ENCODE measurements at regions not wholly inside any gene's neighbourhood (a gene's known extent, or its start where the extent isn't known, plus 50 kb on each side); places are given as distances from the start of the nearest gene placed in this dataset.

- Histone ChIP-seq H3K36me3 (no peaks in the 10 kb centered on the region), H3K4me3 (no peak overlapping the region), H3K4me1 (no peaks in the 10 kb centered on the region), H3K9me3 (no peaks in the 10 kb centered on the region), H3K27me3 (no peaks in the 10 kb centered on the region), H3K27ac (no peak overlapping the region)
- TF ChIP-seq, protein P1, sequence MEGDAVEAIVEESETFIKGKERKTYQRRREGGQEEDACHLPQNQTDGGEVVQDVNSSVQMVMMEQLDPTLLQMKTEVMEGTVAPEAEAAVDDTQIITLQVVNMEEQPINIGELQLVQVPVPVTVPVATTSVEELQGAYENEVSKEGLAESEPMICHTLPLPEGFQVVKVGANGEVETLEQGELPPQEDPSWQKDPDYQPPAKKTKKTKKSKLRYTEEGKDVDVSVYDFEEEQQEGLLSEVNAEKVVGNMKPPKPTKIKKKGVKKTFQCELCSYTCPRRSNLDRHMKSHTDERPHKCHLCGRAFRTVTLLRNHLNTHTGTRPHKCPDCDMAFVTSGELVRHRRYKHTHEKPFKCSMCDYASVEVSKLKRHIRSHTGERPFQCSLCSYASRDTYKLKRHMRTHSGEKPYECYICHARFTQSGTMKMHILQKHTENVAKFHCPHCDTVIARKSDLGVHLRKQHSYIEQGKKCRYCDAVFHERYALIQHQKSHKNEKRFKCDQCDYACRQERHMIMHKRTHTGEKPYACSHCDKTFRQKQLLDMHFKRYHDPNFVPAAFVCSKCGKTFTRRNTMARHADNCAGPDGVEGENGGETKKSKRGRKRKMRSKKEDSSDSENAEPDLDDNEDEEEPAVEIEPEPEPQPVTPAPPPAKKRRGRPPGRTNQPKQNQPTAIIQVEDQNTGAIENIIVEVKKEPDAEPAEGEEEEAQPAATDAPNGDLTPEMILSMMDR (IDR thresholded peaks at IDR 0.05) = no peak
- no peak for TF ChIP-seq POLR2A (IDR thresholded peaks at IDR 0.05)
- DNase-seq = no peak
- intact Hi-C loops (cut with DNase I; ENCODE audit: low total_unique reads) = no loop called here
These were observed 346.3 kb downstream of the CTTN start for GRCh38 chr11:70744396-70745185.

DNA sequence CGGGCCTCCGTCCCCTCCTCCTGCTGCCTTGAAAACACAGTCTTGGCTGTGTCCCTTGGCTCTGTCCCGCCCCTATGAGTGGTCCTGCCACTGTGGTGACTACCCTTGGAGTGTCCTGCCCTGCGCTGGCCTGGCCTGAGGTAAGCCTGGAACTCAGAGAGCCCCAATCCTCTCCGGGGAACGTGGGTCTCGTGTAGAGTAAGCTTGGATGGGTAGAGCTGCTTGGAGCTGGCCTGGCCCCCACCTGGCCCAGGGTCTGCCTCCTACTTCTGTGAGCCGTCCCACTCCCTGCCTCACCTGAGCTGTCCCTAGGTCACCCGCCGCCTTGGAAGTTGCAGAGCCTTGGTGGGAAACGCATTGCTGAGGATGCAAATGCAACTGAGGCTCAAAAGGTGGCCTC lies 347.1 kb downstream of the CTTN start:
- Histone ChIP-seq H3K4me1 (no peaks in the 10 kb centered on the region), H3K4me3 (no peak overlapping the region), H3K9me3 (peaks cover 0 to under 1% of the 10 kb centered on the region in 2 donors), H3K27ac (no peak overlapping the region), H3K27me3 (no peaks in the 10 kb centered on the region), H3K36me3 (no peaks in the 10 kb centered on the region)
- intact Hi-C loops (cut with DNase I; ENCODE audit: low total_unique reads) = no loop called here
- no peak for DNase-seq
- TF ChIP-seq, protein P1 (IDR thresholded peaks at IDR 0.05) = no peak
- no peak for TF ChIP-seq POLR2A (IDR thresholded peaks at IDR 0.05)

- Histone ChIP-seq H3K4me1 (no peaks in the 10 kb centered on the region), H3K27ac (no peak overlapping the region), H3K36me3 (no peaks in the 10 kb centered on the region), H3K27me3 (no peaks in the 10 kb centered on the region), H3K9me3 (peaks cover 0 to 5% of the 10 kb centered on the region in 2 donors), H3K4me3 (no peak overlapping the region)
- no peak for DNase-seq
- TF ChIP-seq, protein P1 (IDR thresholded peaks at IDR 0.05) = no peak
- TF ChIP-seq POLR2A (IDR thresholded peaks at IDR 0.05) = no peak
- intact Hi-C loops (cut with DNase I; ENCODE audit: low total_unique reads) = no loop called here
These were observed 347.6 kb downstream of the CTTN start for GRCh38 chr11:70745941-70746340.

- DNase-seq = no peak
- intact Hi-C loops (cut with DNase I; ENCODE audit: low total_unique reads) = no loop called here
- Histone ChIP-seq H3K27me3 (no peaks in the 10 kb centered on the region), H3K4me1 (no peaks in the 10 kb centered on the region), H3K27ac (no peak overlapping the region), H3K4me3 (no peak overlapping the region), H3K36me3 (no peaks in the 10 kb centered on the region), H3K9me3 (peaks cover 0 to 10% of the 10 kb centered on the region in 2 donors)
- TF ChIP-seq, protein P1 (IDR thresholded peaks at IDR 0.05) = no peak
- no peak for TF ChIP-seq POLR2A (IDR thresholded peaks at IDR 0.05)
These were observed 348.0 kb downstream of the CTTN start for GRCh38 chr11:70746351-70746750.

DNA sequence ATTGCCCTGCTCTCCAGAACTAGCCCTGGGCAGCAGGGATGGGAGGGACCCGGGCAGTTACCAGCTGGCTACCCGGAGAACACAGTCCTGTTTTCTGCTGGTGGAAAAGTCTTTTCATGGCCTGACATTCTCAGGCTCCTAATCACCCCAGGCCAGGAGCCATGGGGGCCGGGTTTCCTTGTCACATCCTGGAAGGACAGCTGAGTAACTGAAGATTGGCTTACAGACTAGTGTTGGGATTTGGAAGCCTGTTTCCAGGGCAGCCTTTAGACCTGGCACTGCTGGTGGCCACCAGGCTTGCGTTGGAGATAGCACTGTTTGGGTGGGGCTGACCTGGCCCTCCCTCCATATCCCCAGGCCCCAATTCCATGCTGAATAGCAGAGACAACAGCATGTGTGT lies 349.0 kb downstream of the CTTN start:
- H3K4me3 ChIP-seq = no peak overlapping the region
- intact Hi-C loops (cut with DNase I; ENCODE audit: low total_unique reads) = no loop called here
- H3K27ac ChIP-seq = no peak overlapping the region
- DNase-seq = no peak
- peaks cover 0 to 2% of the 10 kb centered on the region in 2 donors for H3K27me3 ChIP-seq
- TF ChIP-seq POLR2A (IDR thresholded peaks at IDR 0.05) = no peak
- TF ChIP-seq, protein P1 (IDR thresholded peaks at IDR 0.05) = no peak
- H3K9me3 ChIP-seq = peaks cover 0 to 13% of the 10 kb centered on the region in 2 donors
- no peaks in the 10 kb centered on the region for H3K4me1 ChIP-seq
- no peaks in the 10 kb centered on the region for H3K36me3 ChIP-seq
